SK-N-SH (cell line): ENCODE measurements at regions not wholly inside any gene's neighbourhood (a gene's known extent, or its start where the extent isn't known, plus 50 kb on each side); places are given as distances from the start of the nearest gene placed in this dataset.

Experiments used
- CTCF ChIA-PET: fragments of 300-600, 350-600 bp; formaldehyde crosslinking; extraction: SDS; loops from one replicate; lab custom pipeline; 2021; lab: Yijun Ruan, JAX
- POLR2A ChIA-PET: fragments of 350-600 bp; sonication (Branson Sonifier 250); formaldehyde crosslinking; extraction: SDS; loops from one replicate; lab custom pipeline; 2020; ENCODE audit warnings: antibody characterized with exemption, inconsistent platforms; lab: Yijun Ruan, JAX
- DNase-seq: peaks from one replicate; pipeline ENCODE4 v3.0.0; 2012
- H2AFZ ChIP-seq: fragments of 200-600 bp; sonication (generic); 2 replicates; pipeline ENCODE4 v1.8.1; 2016; ENCODE audit warnings: antibody characterized with exemption, mild to moderate bottlenecking, low read depth
- H3F3A ChIP-seq: fragments of 200-600 bp; sonication (generic); replicated peaks from 2 replicates; pipeline ENCODE3; 2016; ENCODE audit warnings: antibody characterized with exemption, mild to moderate bottlenecking; ENCODE audit not compliant: insufficient read depth
- H3K27ac ChIP-seq, 2 experiments: fragments of 200-500 bp in 1 of 2; fragments of 200-600 bp in 1 of 2; sonication (Bioruptor generic) in 1 of 2; sonication (generic), shearing (Covaris generic) in 1 of 2; 2 replicates each; pipeline versions ENCODE4 v1.5.1 to v1.6.1; 2014 to 2016; ENCODE audit warnings: low read depth in 2 of 2, inconsistent platforms in 1 of 2, low read length in 1 of 2, mild to moderate bottlenecking in 1 of 2, mixed read lengths in 1 of 2
- H3K27me3 ChIP-seq: fragments of 200-600 bp; sonication (generic), shearing (Covaris generic); 2 replicates; pipeline ENCODE4 v1.6.1; 2016; ENCODE audit warnings: mixed run types; ENCODE audit not compliant: insufficient read depth
- H3K36me3 ChIP-seq, 2 experiments: fragments of 200-500 bp in 1 of 2; fragments of 200-600 bp in 1 of 2; sonication (Bioruptor generic) in 1 of 2; sonication (generic) in 1 of 2; replicated peaks in 1 of 2; 2 replicates each; pipeline versions ENCODE3 to v1.5.1; 2014 to 2016; ENCODE audit warnings: low read length in 1 of 2, mild to moderate bottlenecking in 1 of 2; ENCODE audit not compliant: insufficient read depth in 2 of 2, control insufficient read depth in 1 of 2
- H3K4me1 ChIP-seq, 2 experiments: fragments of 200-500 bp in 1 of 2; fragments of 200-600 bp in 1 of 2; sonication (Bioruptor generic) in 1 of 2; sonication (generic), shearing (Covaris generic) in 1 of 2; 2 replicates each; pipeline versions ENCODE4 v1.5.1 to v1.6.1; 2014 to 2016; ENCODE audit warnings: low read depth in 1 of 2, low read length in 1 of 2, mixed run types in 1 of 2; ENCODE audit not compliant: insufficient read depth in 2 of 2, control insufficient read depth in 1 of 2
- H3K4me2 ChIP-seq: fragments of 200-600 bp; sonication (generic), shearing (Covaris generic); 2 replicates; pipeline ENCODE4 v1.6.1; 2017; ENCODE audit warnings: mixed run types
- H3K4me3 ChIP-seq, 2 experiments: fragments of 200-500 bp in 1 of 2; fragments of 200-600 bp in 1 of 2; sonication (Bioruptor generic) in 1 of 2; sonication (generic), shearing (Covaris generic) in 1 of 2; 2 replicates each; pipeline versions ENCODE4 v1.5.1 to v1.8.1; 2014 to 2016; ENCODE audit warnings: low read depth in 2 of 2, inconsistent platforms in 1 of 2, low read length in 1 of 2, mild to moderate bottlenecking in 1 of 2, mixed read lengths in 1 of 2, moderate library complexity in 1 of 2
- H3K79me2 ChIP-seq: fragments of 200-600 bp; sonication (generic); 2 replicates; pipeline ENCODE4 v1.8.1; 2017; ENCODE audit warnings: mild to moderate bottlenecking; ENCODE audit not compliant: insufficient read depth
- H3K9ac ChIP-seq: fragments of 200-600 bp; sonication (generic); 2 replicates; pipeline ENCODE4 v1.6.1; 2017; ENCODE audit warnings: mixed run types
- H3K9me2 ChIP-seq: fragments of 200-600 bp; sonication (generic); 2 replicates; pipeline ENCODE4 v1.6.1; 2017; ENCODE audit warnings: mixed run types
- H3K9me3 ChIP-seq: fragments of 200-600 bp; sonication (generic); 2 replicates; pipeline ENCODE4 v1.6.1; 2017; ENCODE audit warnings: mixed run types, mild to moderate bottlenecking, moderate library complexity
- H4K20me1 ChIP-seq: fragments of 200-600 bp; sonication (generic); 2 replicates; pipeline ENCODE4 v1.6.1; 2017; ENCODE audit warnings: mild to moderate bottlenecking, mixed run types; ENCODE audit not compliant: insufficient read depth
- CTCF ChIP-seq: fragments of 200-600 bp; sonication (generic); IDR thresholded peaks from 2 replicates; pipeline ENCODE4 v1.6.1; 2017; ENCODE audit warnings: antibody characterized with exemption, mild to moderate bottlenecking, moderate library complexity
- ELF1 ChIP-seq: IDR thresholded peaks from 2 replicates; pipeline ENCODE4 v1.4.0; 2012
- EP300 ChIP-seq, 2 experiments: IDR thresholded peaks; 2 replicates each; pipeline versions ENCODE4 v1.4.0 to v1.6.1; 2012; ENCODE audit warnings: borderline replicate concordance in 1 of 2, low read depth in 1 of 2, low read length in 1 of 2
- FOSL2 ChIP-seq: IDR thresholded peaks from 2 replicates; pipeline ENCODE4 v1.4.0; 2012; ENCODE audit warnings: low read depth, mild to moderate bottlenecking, moderate library complexity, borderline replicate concordance
- FOXJ3 ChIP-seq: sonication (generic); formaldehyde crosslinking; IDR thresholded peaks from 2 replicates; pipeline ENCODE4 v1.5.1; 2020; ENCODE audit warnings: mild to moderate bottlenecking, missing genetic modification reagents
- GATA2 ChIP-seq: sonication (generic); formaldehyde crosslinking; IDR thresholded peaks from 2 replicates; pipeline ENCODE4 v1.5.0; 2020; ENCODE audit warnings: mild to moderate bottlenecking, missing genetic modification reagents
- IRF3 ChIP-seq: fragments of 150-350 bp; IDR thresholded peaks from 2 replicates; pipeline ENCODE4 v1.6.1; 2016; ENCODE audit warnings: mild to moderate bottlenecking, low read depth, low read length
- MXI1 ChIP-seq: IDR thresholded peaks from 2 replicates; pipeline ENCODE4 v1.6.1; 2012; ENCODE audit warnings: mild to moderate bottlenecking, low read depth, low read length, improper control_type of control experiment
- NFIC ChIP-seq: IDR thresholded peaks from 2 replicates; pipeline ENCODE4 v1.4.0; 2012; ENCODE audit warnings: borderline replicate concordance
- POLR2AphosphoS5 ChIP-seq: IDR thresholded peaks from 2 replicates; pipeline ENCODE4 v1.6.1; 2012; ENCODE audit warnings: low read depth, low read length
- RAD21 ChIP-seq: IDR thresholded peaks from 2 replicates; pipeline ENCODE4 v1.6.1; 2012; ENCODE audit warnings: mild to moderate bottlenecking, low read length
- RCOR1 ChIP-seq: fragments of 150-350 bp; IDR thresholded peaks from 2 replicates; pipeline ENCODE4 v1.6.1; 2017; ENCODE audit warnings: antibody characterized with exemption, low read length
- RFX5 ChIP-seq: IDR thresholded peaks from 2 replicates; pipeline ENCODE4 v1.6.1; 2012; ENCODE audit warnings: mild to moderate bottlenecking, improper control_type of control experiment, low read length
- RXRA ChIP-seq: IDR thresholded peaks from 2 replicates; pipeline ENCODE4 v1.4.0; 2012; ENCODE audit warnings: low read depth, mild to moderate bottlenecking, borderline replicate concordance
- SMC3 ChIP-seq: IDR thresholded peaks from 2 replicates; pipeline ENCODE4 v1.6.1; 2012; ENCODE audit warnings: low read depth, low read length, improper control_type of control experiment
- TAF1 ChIP-seq: IDR thresholded peaks from 2 replicates; pipeline ENCODE4 v1.6.1; 2012; ENCODE audit warnings: low read depth, mild to moderate bottlenecking, low read length, moderate library complexity, borderline replicate concordance
- USF2 ChIP-seq: fragments of 150-350 bp; IDR thresholded peaks from 2 replicates; pipeline ENCODE4 v1.6.1; 2017; ENCODE audit warnings: antibody characterized with exemption, low read length, low read depth, borderline replicate concordance
- YY1 ChIP-seq: IDR thresholded peaks from 2 replicates; pipeline ENCODE4 v1.4.0; 2012; ENCODE audit warnings: low read depth, mild to moderate bottlenecking
- WGBS: methylation state at CpG from one replicate; pipeline ENCODE4 v1.1.6; 2017; ENCODE audit warnings: low lambda C conversion rate; 5-methylcytosine and 5-hydroxymethylcytosine counted together

- no peaks in the 10 kb centered on the region for H3K9me3 ChIP-seq
- H3K27ac ChIP-seq = no peak overlapping the region
- POLR2A ChIA-PET = no interaction called here
- CTCF ChIA-PET = no interaction called here
- no peaks in the 10 kb centered on the region for H3K36me3 ChIP-seq
- no peak overlapping the region for H3K4me3 ChIP-seq
- H3F3A ChIP-seq = peaks cover 11% of the 10 kb centered on the region
- WGBS = 84% methylated on average over 7 of the region's 7 CpGs
- TF ChIP-seq RAD21 (no peak), RFX5 (no peak), CTCF (no peak), TAF1 (no peak), POLR2AphosphoS5 (no peak), GATA2 (CRISPR knock-in tag) (no peak), ELF1 (no peak), RCOR1 (no peak), MXI1 (no peak), IRF3 (no peak), EP300 (IDR thresholded peaks at IDR 0.05; ENCODE audit: borderline replicate concordance in 1 of 2, low read depth in 1 of 2, low read length in 1 of 2) (no peak), FOSL2 (no peak), YY1 (no peak), NFIC (no peak), SMC3 (no peak), RXRA (no peak), FOXJ3 (CRISPR knock-in tag) (no peak), USF2 (no peak)
- no peaks in the 10 kb centered on the region for H3K79me2 ChIP-seq
- DNase-seq = no peak
- no peaks in the 10 kb centered on the region for H4K20me1 ChIP-seq
- no peaks in the 10 kb centered on the region for H3K9me2 ChIP-seq
- no peaks in the 10 kb centered on the region for H3K27me3 ChIP-seq
- H2AFZ ChIP-seq = no peak overlapping the region
- H3K9ac ChIP-seq = no peak overlapping the region
- H3K4me2 ChIP-seq = no peak overlapping the region
- H3K4me1 ChIP-seq = peaks cover 3 to 11% of the 10 kb centered on the region in 2 experiments; a peak in 3 of 4 replicates
These were observed 125.2 kb downstream of the CEBPB start for GRCh38 chr20:50315586-50316551.
